ENCODE measurements at regions not wholly inside any gene's neighbourhood (a gene's known extent, or its start where the extent isn't known, plus 50 kb on each side); places are given as distances from the start of the nearest gene placed in this dataset.

GRCh38 chr2:45209302-45209701 lies 200.1 kb upstream of the SIX2 start:
- no peak for DNase-seq

- no peak for DNase-seq
Measured at GRCh38 chr2:45207101-45207500, 197.8 kb upstream of the SIX2 start.

- DNase-seq: no peak
Measured at GRCh38 chr2:45205985-45206384, 196.7 kb upstream of the SIX2 start.

GRCh38 chr2:45205480-45205879 lies 196.2 kb upstream of the SIX2 start:
- DNase-seq: no peak

- DNase-seq: no peak
Measured at GRCh38 chr2:45203400-45203799, 194.1 kb upstream of the SIX2 start.

- peak; percentile 65 for DNase-seq
Measured at GRCh38 chr2:45199973-45200372, 190.7 kb upstream of the SIX2 start.

GRCh38 chr2:45195916-45196315 lies 186.7 kb upstream of the SIX2 start:
- DNase-seq: peak; percentile 21

GRCh38 chr2:45194596-45194995 lies 185.3 kb upstream of the SIX2 start:
- no peak for DNase-seq

GRCh38 chr2:45193581-45193980 lies 184.3 kb upstream of the SIX2 start:
- no peak for DNase-seq

- DNase-seq: no peak
Measured at GRCh38 chr2:45192991-45193390, 183.7 kb upstream of the SIX2 start.

- no peak for DNase-seq
Measured at GRCh38 chr2:45192481-45192880, 183.2 kb upstream of the SIX2 start.

- no peak for DNase-seq
Measured at GRCh38 chr2:45191976-45192375, 182.7 kb upstream of the SIX2 start.

- DNase-seq: no peak
Measured at GRCh38 chr2:45191146-45191863, 182.1 kb upstream of the SIX2 start.

GRCh38 chr2:45190481-45190942 lies 181.3 kb upstream of the SIX2 start:
- no peak for DNase-seq

- no peak for DNase-seq
Measured at GRCh38 chr2:45184606-45185005, 175.4 kb upstream of the SIX2 start.

- DNase-seq: no peak
Measured at GRCh38 chr2:45182667-45183295, 173.5 kb upstream of the SIX2 start.

GRCh38 chr2:45180779-45181178 lies 171.5 kb upstream of the SIX2 start:
- no peak for DNase-seq

- DNase-seq: no peak
Measured at GRCh38 chr2:45180033-45180746, 170.9 kb upstream of the SIX2 start.

GRCh38 chr2:45178854-45179253 lies 169.6 kb upstream of the SIX2 start:
- DNase-seq: no peak

GRCh38 chr2:45178359-45178758 lies 169.1 kb upstream of the SIX2 start:
- DNase-seq: no peak

- DNase-seq: no peak
Measured at GRCh38 chr2:45177870-45178269, 168.6 kb upstream of the SIX2 start.

- DNase-seq: no peak
Measured at GRCh38 chr2:45176390-45176789, 167.1 kb upstream of the SIX2 start.

- DNase-seq: no peak
Measured at GRCh38 chr2:45173513-45173912, 164.3 kb upstream of the SIX2 start.

- no peak for DNase-seq
Measured at GRCh38 chr2:45172760-45173392, 163.6 kb upstream of the SIX2 start.

Measured in NCI-H1694 treated with DMSO at 0.1 percent for 48 hours (cell line).